Endothelial cell (in vitro differentiated cells): ENCODE measurements at regions not wholly inside any gene's neighbourhood (a gene's known extent, or its start where the extent isn't known, plus 50 kb on each side); places are given as distances from the start of the nearest gene placed in this dataset.

ENCODE experiments used
- DNase-seq: peaks from one replicate; pipeline ENCODE4 v3.0.0; 2021; ENCODE audit warnings: low spot score
- H3K27ac Mint-ChIP-seq: one replicate; pipeline ENCODE4 v1.8.0; 2021; ENCODE audit warnings: mixed read lengths, inconsistent platforms; ENCODE audit not compliant: unreplicated experiment
- H3K27me3 Mint-ChIP-seq: one replicate; pipeline ENCODE4 v1.8.0; 2021; ENCODE audit warnings: mild to moderate bottlenecking, moderate library complexity, mixed read lengths, inconsistent platforms; ENCODE audit not compliant: unreplicated experiment
- H3K36me3 Mint-ChIP-seq: one replicate; pipeline ENCODE4 v1.8.0; 2021; ENCODE audit warnings: mild to moderate bottlenecking, low read depth, mixed read lengths, inconsistent platforms; ENCODE audit not compliant: unreplicated experiment
- H3K4me1 Mint-ChIP-seq: one replicate; pipeline ENCODE4 v1.8.0; 2021; ENCODE audit warnings: mild to moderate bottlenecking, mixed read lengths, inconsistent platforms; ENCODE audit not compliant: unreplicated experiment
- H3K4me3 Mint-ChIP-seq: one replicate; pipeline ENCODE4 v1.8.0; 2021; ENCODE audit warnings: mild to moderate bottlenecking, mixed read lengths, inconsistent platforms; ENCODE audit not compliant: unreplicated experiment
- H3K9me3 Mint-ChIP-seq: one replicate; pipeline ENCODE4 v1.8.0; 2021; ENCODE audit warnings: mixed read lengths, inconsistent platforms; ENCODE audit not compliant: unreplicated experiment
- TF ChIP-seq, protein P1 (sequence below): fragments of 200-600 bp; sonication (generic); IDR thresholded peaks from one replicate; pipeline ENCODE4 v1.5.0; 2021; ENCODE audit warnings: antibody characterized with exemption; ENCODE audit not compliant: unreplicated experiment

DNA sequence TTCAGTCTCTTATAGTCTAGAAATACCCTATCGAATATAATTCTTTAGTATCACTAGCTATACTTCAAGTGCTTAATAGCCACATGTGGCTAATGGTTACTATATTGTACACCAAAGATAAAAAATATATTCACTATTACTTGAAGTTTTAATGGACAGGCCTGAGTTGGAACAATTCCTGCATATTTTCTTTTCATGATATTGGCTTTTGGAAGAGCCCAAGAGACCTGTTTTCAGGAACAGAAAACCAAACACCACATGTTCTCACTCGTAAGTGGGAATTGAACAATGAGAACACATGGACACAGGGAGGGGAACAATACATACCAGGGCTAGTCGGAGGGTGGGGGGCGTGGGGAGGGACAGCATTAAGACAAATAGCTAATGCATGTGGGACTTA, 334.4 kb upstream of the TRIB2 start:
- Mint-ChIP-seq H3K4me1 (no peaks in the 10 kb centered on the region), H3K36me3 (no peaks in the 10 kb centered on the region), H3K9me3 (no peaks in the 10 kb centered on the region), H3K27ac (no peak overlapping the region), H3K27me3 (no peaks in the 10 kb centered on the region), H3K4me3 (no peak overlapping the region)
- TF ChIP-seq, protein P1, sequence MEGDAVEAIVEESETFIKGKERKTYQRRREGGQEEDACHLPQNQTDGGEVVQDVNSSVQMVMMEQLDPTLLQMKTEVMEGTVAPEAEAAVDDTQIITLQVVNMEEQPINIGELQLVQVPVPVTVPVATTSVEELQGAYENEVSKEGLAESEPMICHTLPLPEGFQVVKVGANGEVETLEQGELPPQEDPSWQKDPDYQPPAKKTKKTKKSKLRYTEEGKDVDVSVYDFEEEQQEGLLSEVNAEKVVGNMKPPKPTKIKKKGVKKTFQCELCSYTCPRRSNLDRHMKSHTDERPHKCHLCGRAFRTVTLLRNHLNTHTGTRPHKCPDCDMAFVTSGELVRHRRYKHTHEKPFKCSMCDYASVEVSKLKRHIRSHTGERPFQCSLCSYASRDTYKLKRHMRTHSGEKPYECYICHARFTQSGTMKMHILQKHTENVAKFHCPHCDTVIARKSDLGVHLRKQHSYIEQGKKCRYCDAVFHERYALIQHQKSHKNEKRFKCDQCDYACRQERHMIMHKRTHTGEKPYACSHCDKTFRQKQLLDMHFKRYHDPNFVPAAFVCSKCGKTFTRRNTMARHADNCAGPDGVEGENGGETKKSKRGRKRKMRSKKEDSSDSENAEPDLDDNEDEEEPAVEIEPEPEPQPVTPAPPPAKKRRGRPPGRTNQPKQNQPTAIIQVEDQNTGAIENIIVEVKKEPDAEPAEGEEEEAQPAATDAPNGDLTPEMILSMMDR, result no peak
- DNase-seq, result no peak

DNA sequence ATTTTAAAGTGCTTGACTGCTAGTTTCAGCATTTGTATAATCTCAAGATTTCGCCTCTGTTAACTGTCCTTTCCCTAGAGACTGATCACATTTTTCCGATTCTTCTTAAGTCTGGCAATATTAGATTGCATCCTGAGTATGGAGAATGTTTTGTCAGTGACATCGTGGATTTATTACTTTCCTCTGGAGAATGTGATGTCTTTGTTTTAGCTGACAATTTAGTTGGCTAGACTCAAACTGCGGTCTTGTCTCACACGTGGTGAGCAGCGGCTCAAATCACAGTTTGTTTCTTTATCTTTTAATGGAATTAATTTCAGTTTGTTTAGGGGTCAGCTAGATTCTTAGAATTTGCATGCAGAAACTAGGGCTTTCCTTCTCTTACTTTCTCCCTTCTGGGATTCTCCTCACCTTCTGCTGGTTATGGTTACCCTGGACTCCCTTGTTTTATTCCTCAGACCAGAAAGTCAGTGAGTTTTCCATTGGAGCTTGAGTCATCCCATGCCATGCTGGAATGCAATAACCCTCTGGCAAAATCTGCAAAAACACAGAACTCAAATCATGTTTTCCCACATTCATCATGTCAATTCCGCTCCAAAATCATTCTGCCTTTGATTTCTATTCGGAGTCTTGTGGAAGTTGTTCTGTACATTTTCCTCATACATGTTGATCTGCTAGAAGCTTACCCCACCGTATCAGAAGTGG, 327.2 kb upstream of the TRIB2 start:
- Mint-ChIP-seq H3K4me1 (no peaks in the 10 kb centered on the region), H3K9me3 (no peaks in the 10 kb centered on the region), H3K27me3 (no peaks in the 10 kb centered on the region), H3K27ac (no peak overlapping the region), H3K4me3 (no peak overlapping the region), H3K36me3 (no peaks in the 10 kb centered on the region)
- no peak for DNase-seq
- TF ChIP-seq, protein P1, result no peak

DNA sequence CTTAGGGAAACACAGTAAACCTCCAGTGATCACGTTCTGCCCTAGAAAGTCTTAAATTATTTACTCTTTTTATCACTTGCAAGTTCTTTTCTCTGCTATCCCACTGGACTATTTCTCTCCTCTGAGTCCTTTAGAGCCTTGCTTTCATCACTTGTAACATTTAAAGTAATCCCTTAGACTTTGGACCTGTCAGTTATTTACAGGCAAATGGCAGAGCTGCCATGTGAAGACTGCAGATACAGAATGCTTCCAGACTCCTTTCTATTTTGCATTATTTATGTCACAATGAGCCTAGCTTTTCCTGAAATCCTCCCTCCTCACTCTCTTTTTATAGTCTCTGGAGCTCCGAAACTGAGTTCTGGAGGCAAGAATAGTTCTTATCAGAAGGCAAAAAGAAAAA, 325.6 kb upstream of the TRIB2 start:
- Mint-ChIP-seq H3K27me3 (no peaks in the 10 kb centered on the region), H3K36me3 (no peaks in the 10 kb centered on the region), H3K4me3 (no peak overlapping the region), H3K27ac (no peak overlapping the region), H3K4me1 (no peaks in the 10 kb centered on the region), H3K9me3 (no peaks in the 10 kb centered on the region)
- DNase-seq, result no peak
- TF ChIP-seq, protein P1, result no peak

DNA sequence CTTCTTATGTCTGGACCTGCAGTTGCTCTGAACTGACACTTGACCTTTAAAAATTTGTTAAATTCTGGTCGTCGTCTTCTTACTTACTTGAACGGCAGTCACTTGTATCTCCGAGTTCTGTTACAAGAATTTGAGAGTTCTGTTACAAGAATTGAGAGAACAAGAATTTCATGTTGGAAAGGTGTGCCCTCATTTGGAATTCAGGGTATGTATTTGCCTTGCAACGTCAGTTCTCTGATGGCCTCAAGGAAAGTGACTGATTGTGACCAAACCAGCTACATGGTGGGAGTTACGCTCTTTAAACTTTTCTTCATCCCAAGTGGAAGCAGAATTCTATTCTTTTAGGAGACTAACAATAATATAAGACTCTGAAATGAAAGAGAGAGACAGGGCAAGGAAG, 320.0 kb upstream of the TRIB2 start:
- DNase-seq, result no peak
- no peaks in the 10 kb centered on the region for H3K27me3 Mint-ChIP-seq
- H3K4me1 Mint-ChIP-seq, result peaks cover 3% of the 10 kb centered on the region
- no peaks in the 10 kb centered on the region for H3K36me3 Mint-ChIP-seq
- no peak overlapping the region for H3K4me3 Mint-ChIP-seq
- H3K27ac Mint-ChIP-seq, result no peak overlapping the region
- no peaks in the 10 kb centered on the region for H3K9me3 Mint-ChIP-seq
- TF ChIP-seq, protein P1, result no peak

DNA sequence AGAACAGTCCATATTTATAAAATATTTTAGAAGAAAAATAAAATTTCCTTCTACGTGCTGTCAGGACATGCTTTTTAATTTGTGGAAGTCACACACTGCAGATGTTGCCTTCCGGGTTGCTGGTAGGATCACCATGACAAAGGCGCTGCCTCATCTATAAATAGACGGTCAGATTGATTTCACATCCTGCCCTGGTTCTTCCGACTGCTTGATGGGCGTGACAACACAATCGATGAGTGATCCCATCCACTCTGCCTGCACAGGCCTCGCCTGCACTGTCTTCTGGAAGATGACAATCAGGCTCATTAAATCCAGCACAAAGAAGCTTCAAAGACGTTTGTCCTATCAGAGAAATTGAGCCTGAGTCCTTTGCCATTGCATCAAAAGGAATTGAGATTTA, 318.9 kb upstream of the TRIB2 start:
- DNase-seq, result no peak
- peaks cover 4% of the 10 kb centered on the region for H3K9me3 Mint-ChIP-seq
- no peak overlapping the region for H3K4me3 Mint-ChIP-seq
- no peaks in the 10 kb centered on the region for H3K27me3 Mint-ChIP-seq
- TF ChIP-seq, protein P1, result no peak
- peaks cover 4% of the 10 kb centered on the region for H3K36me3 Mint-ChIP-seq
- H3K27ac Mint-ChIP-seq, result no peak overlapping the region
- H3K4me1 Mint-ChIP-seq, result peaks cover 3% of the 10 kb centered on the region
